ENCODE measurements at regions not wholly inside any gene's neighbourhood (a gene's known extent, or its start where the extent isn't known, plus 50 kb on each side); places are given as distances from the start of the nearest gene placed in this dataset.

DNA sequence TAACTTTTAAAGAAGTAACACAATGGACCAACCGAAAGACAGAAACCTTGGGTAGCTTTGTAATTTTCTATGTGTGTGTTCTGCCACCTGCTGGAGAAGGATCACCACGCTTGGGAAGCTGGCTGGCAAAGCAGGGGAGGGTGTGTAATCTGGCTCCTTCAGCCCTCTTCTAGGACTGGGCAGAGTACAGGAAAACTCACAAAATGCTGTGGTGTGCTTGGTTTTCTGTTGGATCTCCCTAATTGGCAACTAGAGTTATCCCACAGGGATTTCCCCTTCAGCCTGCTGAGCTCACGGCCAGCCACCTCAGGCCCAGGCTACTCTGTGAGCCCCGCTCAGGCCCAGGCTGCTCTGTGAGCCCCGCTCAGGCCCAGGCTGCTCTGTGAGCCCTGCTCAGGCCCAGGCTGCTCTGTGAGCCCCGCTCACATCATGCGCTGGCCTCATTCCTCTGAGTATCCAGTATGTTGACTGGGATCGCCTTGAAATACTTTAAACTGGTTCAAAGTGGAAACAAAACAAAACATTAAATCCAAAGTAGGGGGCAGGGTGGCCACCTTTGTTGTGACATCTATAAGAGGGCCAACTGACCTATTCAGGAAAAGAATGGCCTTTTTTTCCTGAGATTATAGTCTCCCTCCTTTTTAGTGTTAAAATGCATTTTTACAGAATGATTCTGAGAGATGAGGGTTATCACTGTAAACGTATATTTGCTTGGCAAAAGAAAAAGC lies 52.0 kb upstream of the RNU6-8 start:
- no peaks in the 10 kb centered on the region for H3K36me3 ChIP-seq (ENCODE audit: control insufficient read depth in 2 of 2, insufficient read depth in 2 of 2, low read length in 1 of 2)
- H3K27ac ChIP-seq (ENCODE audit: low read depth in 2 of 2, low read length in 1 of 2) = peak overlapping the region in 1 of 2 donors; percentile 57
- 59 to 69% methylated on average over 9 of the region's 9 CpGs for WGBS, 2 donors
- no peak overlapping the region for H3K4me3 ChIP-seq (ENCODE audit: low read depth in 1 of 2, low read length in 2 of 2)
- H3K4me1 ChIP-seq (ENCODE audit: control insufficient read depth in 2 of 2, insufficient read depth in 2 of 2, low read length in 1 of 2) = peaks cover 0 to under 1% of the 10 kb centered on the region in 2 donors
- H3K27me3 ChIP-seq (ENCODE audit: control insufficient read depth in 1 of 2, insufficient read depth in 2 of 2, low read length in 2 of 2) = no peaks in the 10 kb centered on the region
- H3K9me3 ChIP-seq (ENCODE audit: control insufficient read depth in 2 of 2, insufficient read depth in 1 of 2, low read depth in 1 of 2, low read length in 1 of 2) = no peaks in the 10 kb centered on the region

DNA sequence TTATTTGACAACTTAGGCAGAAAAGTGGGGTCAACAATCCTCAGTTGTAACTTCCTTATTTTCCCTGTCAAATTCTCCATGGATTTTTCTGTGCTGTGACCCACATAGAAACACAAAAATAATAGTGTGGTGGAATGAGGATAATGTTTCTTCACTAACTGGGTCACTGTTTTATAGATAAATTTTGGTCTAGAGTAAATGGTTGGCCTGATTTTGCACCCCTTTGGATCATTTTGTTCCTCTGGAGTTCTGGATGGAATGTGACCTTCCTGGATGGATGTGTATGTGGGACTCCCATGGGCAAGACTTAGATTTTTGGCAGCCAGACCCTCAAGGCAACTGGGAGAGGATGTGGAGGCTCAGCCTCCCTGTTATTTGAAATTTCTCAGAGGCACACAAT lies 52.7 kb upstream of the RNU6-8 start:
- Histone ChIP-seq H3K4me1 (ENCODE audit: control insufficient read depth in 2 of 2, insufficient read depth in 2 of 2, low read length in 1 of 2) (no peaks in the 10 kb centered on the region), H3K36me3 (ENCODE audit: control insufficient read depth in 2 of 2, insufficient read depth in 2 of 2, low read length in 1 of 2) (no peaks in the 10 kb centered on the region), H3K9me3 (ENCODE audit: control insufficient read depth in 2 of 2, insufficient read depth in 1 of 2, low read depth in 1 of 2, low read length in 1 of 2) (no peaks in the 10 kb centered on the region), H3K27me3 (ENCODE audit: control insufficient read depth in 1 of 2, insufficient read depth in 2 of 2, low read length in 2 of 2) (no peaks in the 10 kb centered on the region), H3K4me3 (ENCODE audit: low read depth in 1 of 2, low read length in 2 of 2) (no peak overlapping the region), H3K27ac (ENCODE audit: low read depth in 2 of 2, low read length in 1 of 2) (no peak overlapping the region)

GRCh38 chr14:32256576-32256975 lies 53.5 kb upstream of the RNU6-8 start:
- Histone ChIP-seq H3K27me3 (ENCODE audit: control insufficient read depth in 1 of 2, insufficient read depth in 2 of 2, low read length in 2 of 2) (no peaks in the 10 kb centered on the region), H3K27ac (ENCODE audit: low read depth in 2 of 2, low read length in 1 of 2) (no peak overlapping the region), H3K9me3 (ENCODE audit: control insufficient read depth in 2 of 2, insufficient read depth in 1 of 2, low read depth in 1 of 2, low read length in 1 of 2) (no peaks in the 10 kb centered on the region), H3K4me3 (ENCODE audit: low read depth in 1 of 2, low read length in 2 of 2) (no peak overlapping the region), H3K4me1 (ENCODE audit: control insufficient read depth in 2 of 2, insufficient read depth in 2 of 2, low read length in 1 of 2) (no peaks in the 10 kb centered on the region), H3K36me3 (ENCODE audit: control insufficient read depth in 2 of 2, insufficient read depth in 2 of 2, low read length in 1 of 2) (no peaks in the 10 kb centered on the region)
- WGBS, 2 donors = 31 to 50% methylated on average over 1 of the region's 1 CpG

DNA sequence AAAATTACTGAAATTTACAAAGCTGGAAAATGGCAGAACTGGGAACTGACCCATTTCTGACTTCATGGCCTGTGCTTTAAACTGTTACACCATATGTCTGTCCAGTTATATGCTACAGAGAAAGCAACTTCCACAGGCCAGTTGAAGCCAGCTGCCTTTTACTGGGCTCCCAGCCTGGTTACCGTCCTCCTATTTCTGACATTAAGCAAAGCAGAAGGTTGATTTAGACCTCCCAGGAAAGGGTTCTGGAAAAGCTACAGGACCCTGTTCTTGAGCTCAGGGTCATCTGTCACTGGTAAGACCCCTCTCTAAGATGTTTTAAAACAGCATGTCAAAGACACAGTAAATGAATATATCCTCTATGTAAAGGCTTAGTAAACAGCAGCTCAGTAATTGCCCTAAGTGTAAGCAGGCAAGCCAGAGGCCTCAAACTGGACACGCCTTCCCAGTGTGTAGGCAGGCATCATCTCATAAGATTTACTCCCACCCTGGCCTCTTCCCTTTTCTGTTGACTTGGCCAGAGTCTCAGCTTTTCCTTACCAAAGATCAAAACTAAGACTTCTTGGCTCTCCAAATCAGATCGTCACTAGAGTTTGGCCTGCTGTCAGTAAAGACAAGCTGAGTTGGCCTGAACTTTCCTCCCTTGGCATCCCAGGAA lies 55.4 kb upstream of the RNU6-8 start:
- Histone ChIP-seq H3K27ac (ENCODE audit: low read depth in 2 of 2, low read length in 1 of 2) (no peak overlapping the region), H3K36me3 (ENCODE audit: control insufficient read depth in 2 of 2, insufficient read depth in 2 of 2, low read length in 1 of 2) (no peaks in the 10 kb centered on the region), H3K27me3 (ENCODE audit: control insufficient read depth in 1 of 2, insufficient read depth in 2 of 2, low read length in 2 of 2) (no peaks in the 10 kb centered on the region), H3K4me3 (ENCODE audit: low read depth in 1 of 2, low read length in 2 of 2) (no peak overlapping the region), H3K4me1 (ENCODE audit: control insufficient read depth in 2 of 2, insufficient read depth in 2 of 2, low read length in 1 of 2) (no peaks in the 10 kb centered on the region), H3K9me3 (ENCODE audit: control insufficient read depth in 2 of 2, insufficient read depth in 1 of 2, low read depth in 1 of 2, low read length in 1 of 2) (peaks cover 0 to 6% of the 10 kb centered on the region in 2 donors)
- WGBS, 2 donors = 38 to 52% methylated on average over 3 of the region's 3 CpGs

DNA sequence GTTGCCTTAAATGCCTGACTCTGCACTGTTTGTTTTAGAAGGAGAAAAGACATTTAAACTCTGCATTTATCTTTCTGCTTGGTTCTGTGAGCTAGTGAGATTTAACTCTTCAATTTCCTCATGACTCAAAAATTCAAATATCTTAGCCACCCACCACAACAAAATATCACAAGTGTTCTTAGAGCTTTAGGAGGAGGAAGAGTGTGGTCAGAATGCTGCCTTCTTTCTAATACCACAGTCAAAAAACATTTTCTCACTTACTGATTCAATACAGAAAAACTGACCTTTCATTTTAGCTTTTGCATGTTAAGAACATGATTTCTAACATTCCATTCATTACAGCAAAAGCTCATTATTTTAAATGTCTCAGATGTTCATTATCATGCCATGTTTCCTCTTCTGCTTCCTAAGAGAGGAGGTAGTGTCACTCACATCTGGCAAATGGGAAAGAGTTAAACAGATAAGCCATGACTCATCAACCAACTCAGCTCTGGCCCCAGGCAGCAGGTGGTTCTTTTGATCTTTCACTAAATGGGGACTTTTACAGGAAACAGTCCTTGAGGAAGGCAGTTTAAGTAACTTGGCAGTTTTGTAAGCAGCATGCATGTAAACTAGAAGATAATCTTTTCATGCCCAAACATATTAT lies 56.4 kb upstream of the RNU6-8 start:
- no peaks in the 10 kb centered on the region for H3K27me3 ChIP-seq (ENCODE audit: control insufficient read depth in 1 of 2, insufficient read depth in 2 of 2, low read length in 2 of 2)
- no peak overlapping the region for H3K4me3 ChIP-seq (ENCODE audit: low read depth in 1 of 2, low read length in 2 of 2)
- no peaks in the 10 kb centered on the region for H3K36me3 ChIP-seq (ENCODE audit: control insufficient read depth in 2 of 2, insufficient read depth in 2 of 2, low read length in 1 of 2)
- H3K4me1 ChIP-seq (ENCODE audit: control insufficient read depth in 2 of 2, insufficient read depth in 2 of 2, low read length in 1 of 2) = no peaks in the 10 kb centered on the region
- no peak overlapping the region for H3K27ac ChIP-seq (ENCODE audit: low read depth in 2 of 2, low read length in 1 of 2)
- H3K9me3 ChIP-seq (ENCODE audit: control insufficient read depth in 2 of 2, insufficient read depth in 1 of 2, low read depth in 1 of 2, low read length in 1 of 2) = peaks cover 0 to 8% of the 10 kb centered on the region in 2 donors

GRCh38 chr14:32263939-32264567 lies 61.0 kb upstream of the RNU6-8 start:
- WGBS, 2 donors = 50 to 95% methylated on average over 1 of the region's 1 CpG
- H3K27me3 ChIP-seq (ENCODE audit: control insufficient read depth in 1 of 2, insufficient read depth in 2 of 2, low read length in 2 of 2) = no peaks in the 10 kb centered on the region
- H3K27ac ChIP-seq (ENCODE audit: low read depth in 2 of 2, low read length in 1 of 2) = no peak overlapping the region
- no peak overlapping the region for H3K4me3 ChIP-seq (ENCODE audit: low read depth in 1 of 2, low read length in 2 of 2)
- peaks cover 0 to 8% of the 10 kb centered on the region in 2 donors for H3K9me3 ChIP-seq (ENCODE audit: control insufficient read depth in 2 of 2, insufficient read depth in 1 of 2, low read depth in 1 of 2, low read length in 1 of 2)
- H3K36me3 ChIP-seq (ENCODE audit: control insufficient read depth in 2 of 2, insufficient read depth in 2 of 2, low read length in 1 of 2) = no peaks in the 10 kb centered on the region
- no peaks in the 10 kb centered on the region for H3K4me1 ChIP-seq (ENCODE audit: control insufficient read depth in 2 of 2, insufficient read depth in 2 of 2, low read length in 1 of 2)

GRCh38 chr14:32265584-32265983 lies 62.5 kb upstream of the RNU6-8 start:
- Histone ChIP-seq H3K27me3 (ENCODE audit: control insufficient read depth in 1 of 2, insufficient read depth in 2 of 2, low read length in 2 of 2) (no peaks in the 10 kb centered on the region), H3K36me3 (ENCODE audit: control insufficient read depth in 2 of 2, insufficient read depth in 2 of 2, low read length in 1 of 2) (no peaks in the 10 kb centered on the region), H3K4me1 (ENCODE audit: control insufficient read depth in 2 of 2, insufficient read depth in 2 of 2, low read length in 1 of 2) (no peaks in the 10 kb centered on the region), H3K9me3 (ENCODE audit: control insufficient read depth in 2 of 2, insufficient read depth in 1 of 2, low read depth in 1 of 2, low read length in 1 of 2) (peaks cover 0 to 8% of the 10 kb centered on the region in 2 donors), H3K4me3 (ENCODE audit: low read depth in 1 of 2, low read length in 2 of 2) (no peak overlapping the region), H3K27ac (ENCODE audit: low read depth in 2 of 2, low read length in 1 of 2) (no peak overlapping the region)
- 82 to 86% methylated on average over 2 of the region's 2 CpGs for WGBS, 2 donors

GRCh38 chr14:32277998-32278397 lies 51.1 kb upstream of the AKAP6 start:
- Histone ChIP-seq H3K36me3 (ENCODE audit: control insufficient read depth in 2 of 2, insufficient read depth in 2 of 2, low read length in 1 of 2) (no peaks in the 10 kb centered on the region), H3K4me3 (ENCODE audit: low read depth in 1 of 2, low read length in 2 of 2) (no peak overlapping the region), H3K27ac (ENCODE audit: low read depth in 2 of 2, low read length in 1 of 2) (no peak overlapping the region), H3K4me1 (ENCODE audit: control insufficient read depth in 2 of 2, insufficient read depth in 2 of 2, low read length in 1 of 2) (no peaks in the 10 kb centered on the region), H3K27me3 (ENCODE audit: control insufficient read depth in 1 of 2, insufficient read depth in 2 of 2, low read length in 2 of 2) (no peaks in the 10 kb centered on the region), H3K9me3 (ENCODE audit: control insufficient read depth in 2 of 2, insufficient read depth in 1 of 2, low read depth in 1 of 2, low read length in 1 of 2) (no peaks in the 10 kb centered on the region)
- 70 to 81% methylated on average over 3 of the region's 3 CpGs for WGBS, 2 donors
